NCI-H748 (cell line): ENCODE measurements at regions not wholly inside any gene's neighbourhood (a gene's known extent, or its start where the extent isn't known, plus 50 kb on each side); places are given as distances from the start of the nearest gene placed in this dataset.
A peak's percentile ranks its signal among the peaks of the same experiment; 100 is the strongest.
"Not testable (repeated sequence)": the region's sequence is repeated elsewhere in the genome, so short reads cannot be mapped to it uniquely, and the experiment has no call there.

Experiments
- DNase-seq: peaks from one replicate; lab custom pipeline; 2025; ENCODE audit not compliant: unreplicated experiment; lab: John Stamatoyannopoulos, UW

DNA sequence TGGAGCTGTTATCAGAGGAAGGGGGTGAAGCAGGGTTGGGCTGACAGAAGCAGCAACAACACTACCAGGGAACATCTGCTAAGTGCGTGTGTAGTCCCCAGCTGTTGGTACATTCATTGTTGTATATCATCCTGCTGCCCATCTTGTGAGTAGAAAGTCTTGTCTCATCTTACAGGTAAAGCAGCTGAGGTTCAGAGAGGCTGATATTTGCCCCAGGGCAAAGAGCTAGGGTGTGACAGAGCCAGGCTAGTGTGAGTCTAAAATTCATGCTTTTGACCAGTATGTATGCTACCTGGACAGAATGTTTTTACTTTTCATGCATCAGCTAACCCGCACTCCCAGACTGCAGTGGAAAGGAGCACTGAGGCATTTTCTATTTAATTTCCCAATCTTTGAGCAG, 221.6 kb downstream of the STK31 start:
- no peak for DNase-seq

DNA sequence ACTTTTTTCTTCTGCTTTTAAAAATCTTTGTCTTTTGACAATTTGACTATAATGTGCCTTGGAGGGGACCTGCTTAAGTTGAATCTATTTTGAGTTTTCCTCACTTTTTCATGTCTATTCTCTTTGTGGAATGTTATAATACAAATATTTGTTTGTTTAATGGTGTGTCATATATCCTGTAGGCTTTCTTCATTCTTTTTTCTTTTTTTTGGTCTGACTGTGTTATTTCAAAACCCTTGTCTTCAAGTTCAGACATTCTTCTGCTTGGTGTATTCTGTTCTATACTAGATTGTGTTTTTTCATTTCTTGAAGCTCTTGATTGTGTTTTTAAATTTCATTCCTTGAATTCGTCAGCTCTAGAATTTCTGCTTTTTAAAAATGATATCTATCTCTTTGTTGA, 228.2 kb downstream of the STK31 start:
- no peak for DNase-seq

GRCh38 chr7:23938937-23939552, 229.0 kb downstream of the STK31 start:
- DNase-seq: peak; percentile 58

DNA sequence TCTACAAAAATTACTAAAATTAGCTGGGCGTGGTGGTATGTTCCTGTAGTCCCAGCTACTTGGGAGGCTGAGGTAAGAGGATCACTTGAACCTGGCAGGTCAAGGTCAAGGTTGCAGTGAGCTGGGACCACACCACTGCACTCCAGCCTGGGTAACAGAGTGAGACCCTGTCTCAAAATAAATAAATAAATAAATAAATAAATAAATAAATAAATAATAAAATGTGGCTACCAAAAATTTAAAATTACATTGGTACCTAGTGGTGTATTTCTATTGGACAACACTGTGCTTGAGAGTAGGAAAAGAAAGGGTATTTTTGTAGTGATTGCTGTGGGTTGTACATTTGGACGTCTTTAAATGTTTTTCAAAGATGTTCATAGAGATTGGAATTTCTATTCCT, 229.7 kb downstream of the STK31 start:
- DNase-seq: not testable (repeated sequence)

- no peak for DNase-seq
Observed at GRCh38 chr7:23941551-23941950, 231.5 kb downstream of the STK31 start.

DNA sequence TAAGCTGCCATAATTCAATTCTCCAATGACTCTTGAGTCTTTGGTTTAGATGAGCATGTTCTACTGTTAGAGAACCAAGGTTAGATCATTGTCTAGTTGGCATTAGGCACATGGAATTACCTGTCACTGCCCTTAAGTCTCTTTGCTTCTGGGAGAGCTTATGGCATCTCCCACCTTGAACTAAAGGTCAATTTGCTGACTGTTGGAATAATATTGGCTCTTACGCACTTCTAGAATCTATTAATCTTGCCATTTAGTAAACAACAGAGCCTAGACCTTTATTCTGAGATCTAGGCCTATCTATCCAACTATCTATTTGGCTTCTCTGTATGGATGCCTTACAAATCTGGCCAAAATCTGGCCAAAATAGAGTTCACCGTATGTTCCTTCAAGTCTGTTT, 232.0 kb downstream of the STK31 start:
- DNase-seq: no peak

GRCh38 chr7:23944131-23944530, 234.1 kb downstream of the STK31 start:
- DNase-seq: no peak

- DNase-seq: no peak
Observed at GRCh38 chr7:23945472-23945871, 235.5 kb downstream of the STK31 start.

DNA sequence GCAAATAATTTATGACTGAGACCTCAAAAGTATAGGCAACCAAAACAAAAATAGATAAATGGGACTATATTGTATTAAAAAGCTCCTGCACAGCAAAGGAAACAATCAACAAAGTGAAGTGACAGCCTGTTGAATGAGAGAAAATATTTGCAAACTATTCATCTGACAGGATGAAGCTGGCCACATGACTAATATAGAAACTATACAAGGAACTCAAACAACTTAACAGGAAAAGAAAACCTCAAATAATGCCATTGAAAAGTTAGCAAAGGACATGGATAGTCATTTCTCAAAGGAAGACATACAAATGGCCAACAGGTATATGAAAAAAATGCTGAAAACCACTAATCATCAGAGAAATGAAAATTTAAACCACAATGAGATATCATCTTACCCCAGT, 245.1 kb downstream of the STK31 start:
- DNase-seq: no peak

- DNase-seq: no peak
Observed at GRCh38 chr7:23955600-23956149, 245.7 kb downstream of the STK31 start.

DNA sequence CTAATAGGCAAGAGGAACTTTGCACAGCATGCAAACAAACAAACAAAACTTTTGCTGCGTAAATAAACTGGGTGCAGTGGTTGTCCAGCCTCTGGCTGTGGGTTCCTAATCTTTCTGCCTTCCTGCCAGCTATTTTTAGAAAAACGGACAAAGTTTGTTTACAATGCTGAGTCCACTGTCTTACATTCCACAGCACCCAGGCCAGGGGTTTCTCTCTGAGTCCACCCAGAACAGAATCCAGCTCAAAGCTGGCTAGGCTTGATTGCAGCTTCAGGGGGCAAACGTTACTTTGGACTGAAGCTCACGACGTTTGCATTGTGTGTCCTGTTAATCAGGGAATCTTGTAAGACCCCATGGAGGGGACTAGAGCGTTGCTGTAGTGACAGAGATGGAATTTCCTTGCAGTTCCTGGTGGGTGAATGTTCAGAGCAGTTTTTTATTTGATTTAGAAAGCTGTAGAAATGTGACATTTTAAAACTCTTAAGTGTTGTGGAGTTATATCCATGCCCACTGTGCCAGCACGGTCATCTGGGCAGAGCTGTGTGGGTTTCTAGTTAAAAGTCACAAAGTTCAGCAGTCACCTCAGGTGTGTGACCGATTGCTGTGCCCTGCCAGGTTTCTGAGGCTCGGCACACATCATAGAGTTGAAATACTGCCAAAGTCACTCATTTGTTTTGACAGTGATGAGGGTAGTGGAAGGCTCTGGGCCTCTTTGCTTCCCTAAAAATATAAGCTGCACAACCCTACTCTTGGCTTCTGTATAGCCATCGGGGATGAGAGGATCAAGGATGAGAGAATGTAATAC, 247.0 kb downstream of the STK31 start:
- DNase-seq: no peak

DNA sequence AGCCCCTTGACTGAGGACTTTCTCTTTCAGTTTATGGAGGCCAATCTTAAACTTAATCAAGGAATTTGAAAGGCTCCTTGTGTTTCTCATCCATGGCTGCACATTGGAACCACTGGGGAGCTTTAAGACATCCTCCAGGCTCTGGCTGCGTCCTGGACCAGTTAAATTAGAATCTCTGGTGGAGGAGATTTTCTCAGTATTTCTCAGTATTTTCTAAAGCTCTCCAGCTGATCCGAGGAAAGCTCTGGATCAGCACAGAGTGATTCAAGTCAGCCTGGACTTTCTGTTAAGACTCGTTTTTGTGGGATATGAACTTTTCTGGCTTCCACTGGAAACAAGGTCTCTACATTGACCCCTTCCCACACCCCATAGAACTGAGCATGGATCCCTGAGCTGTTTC, 249.8 kb downstream of the STK31 start:
- DNase-seq: no peak

- DNase-seq: no peak
Observed at GRCh38 chr7:23960361-23960760, 250.3 kb downstream of the STK31 start.

GRCh38 chr7:23963461-23964165, 253.6 kb downstream of the STK31 start:
- DNase-seq: no peak

- DNase-seq: peak; percentile 64
Observed at GRCh38 chr7:23964715-23965114, 254.7 kb downstream of the STK31 start.

DNA sequence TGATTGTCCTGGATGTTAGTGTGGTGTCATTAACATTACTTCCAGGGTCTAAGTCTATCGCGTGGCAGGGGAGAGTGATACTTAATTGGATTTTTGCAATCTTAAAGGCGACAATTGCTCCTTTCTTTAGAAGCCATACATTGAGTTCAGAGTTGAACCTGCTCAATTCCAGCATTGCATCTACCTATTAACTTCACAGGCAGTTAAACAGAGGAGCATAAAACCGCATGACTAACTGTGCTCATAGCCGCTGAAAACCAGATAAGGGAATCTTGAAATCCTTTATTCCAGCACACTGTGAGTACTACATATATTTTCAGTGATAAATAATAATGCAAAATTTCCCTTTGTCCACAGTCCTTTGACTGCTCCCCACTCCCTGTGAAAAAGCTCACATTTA, 255.3 kb downstream of the STK31 start:
- DNase-seq: no peak

GRCh38 chr7:23966941-23967340, 256.9 kb downstream of the STK31 start:
- peak; percentile 53 for DNase-seq

GRCh38 chr7:23967949-23968599, 258.1 kb downstream of the STK31 start:
- no peak for DNase-seq

DNA sequence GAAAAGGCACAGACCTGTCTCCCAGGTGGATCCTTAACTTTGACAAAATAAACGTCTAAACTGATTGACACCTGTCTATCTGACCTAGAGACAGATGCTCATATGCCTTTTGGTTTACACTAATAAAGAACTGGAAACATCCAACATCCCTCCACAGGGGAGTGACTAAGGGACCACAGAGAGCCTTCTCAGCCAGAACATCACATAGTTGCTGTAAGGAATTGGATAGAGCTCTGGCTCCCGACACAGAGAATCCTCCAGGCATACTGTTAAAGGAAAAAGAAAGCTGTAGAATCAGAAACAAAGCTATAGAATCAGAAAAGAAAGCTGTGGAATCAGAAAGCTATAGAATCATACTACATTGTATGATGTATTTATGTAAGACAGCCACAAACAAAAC, 258.8 kb downstream of the STK31 start:
- no peak for DNase-seq

DNA sequence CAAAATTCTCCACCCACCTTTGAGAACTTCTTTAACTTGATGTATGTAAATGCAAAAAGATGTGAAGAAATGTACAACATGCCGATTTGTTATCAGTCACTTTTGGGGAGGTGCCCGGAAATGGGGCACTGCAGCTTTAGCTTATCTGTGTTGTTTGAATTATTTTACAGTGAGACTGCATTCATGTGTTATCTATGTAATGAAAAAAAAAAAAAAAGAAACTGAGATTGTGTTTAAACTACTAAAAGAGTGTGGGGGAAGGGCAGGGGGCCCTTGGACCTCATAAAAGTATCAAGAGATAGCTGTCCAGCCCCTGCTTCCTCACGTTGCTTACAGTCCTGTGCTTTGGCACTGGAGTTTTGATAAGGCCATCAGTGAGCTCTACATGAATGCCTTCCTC, 259.4 kb downstream of the STK31 start:
- DNase-seq: no peak

GRCh38 chr7:23970193-23970592, 260.2 kb downstream of the STK31 start:
- no peak for DNase-seq
